ENCODE measurements at regions not wholly inside any gene's neighbourhood (a gene's known extent, or its start where the extent isn't known, plus 50 kb on each side); places are given as distances from the start of the nearest gene placed in this dataset.

DNA sequence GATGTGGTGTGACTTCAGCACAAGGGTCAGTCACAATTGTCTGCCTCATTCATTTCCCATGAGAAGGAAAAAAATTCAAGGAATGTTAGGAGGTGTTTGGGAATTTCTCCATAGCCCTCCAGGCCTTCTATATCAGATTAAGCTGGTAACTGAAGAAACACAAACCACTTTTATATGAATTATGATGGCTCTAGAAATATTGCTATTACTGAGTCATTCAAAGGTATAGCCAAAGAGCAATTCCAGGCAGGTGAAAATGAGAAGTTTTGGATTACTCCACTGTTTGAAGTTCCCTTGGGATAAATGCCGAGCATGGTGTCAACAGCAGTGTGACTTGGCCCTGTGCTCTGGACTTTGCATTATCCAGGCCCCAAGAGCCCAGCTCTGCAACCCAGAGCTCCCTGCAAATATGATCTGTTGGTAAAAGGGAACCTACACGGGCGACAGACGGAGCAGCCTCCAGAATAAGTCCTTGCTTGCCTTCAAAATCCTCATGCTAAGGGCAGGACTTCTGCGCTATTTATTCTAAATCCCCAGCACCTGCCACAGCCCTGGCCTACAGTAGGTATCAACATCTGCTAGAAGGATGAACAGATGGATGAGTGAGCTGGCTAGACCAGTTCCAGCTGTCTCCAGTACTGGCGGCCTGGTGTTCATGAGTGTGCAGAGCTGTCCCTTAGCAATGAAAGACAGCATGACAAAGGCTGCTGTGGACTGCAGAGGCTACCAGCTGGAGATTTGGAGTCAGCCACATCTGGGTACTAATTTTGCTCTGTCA is 67.5 kb upstream of the ZBED5 start:
- DNase-seq (ENCODE audit: low read depth): no peak
- TF ChIP-seq, protein P1, sequence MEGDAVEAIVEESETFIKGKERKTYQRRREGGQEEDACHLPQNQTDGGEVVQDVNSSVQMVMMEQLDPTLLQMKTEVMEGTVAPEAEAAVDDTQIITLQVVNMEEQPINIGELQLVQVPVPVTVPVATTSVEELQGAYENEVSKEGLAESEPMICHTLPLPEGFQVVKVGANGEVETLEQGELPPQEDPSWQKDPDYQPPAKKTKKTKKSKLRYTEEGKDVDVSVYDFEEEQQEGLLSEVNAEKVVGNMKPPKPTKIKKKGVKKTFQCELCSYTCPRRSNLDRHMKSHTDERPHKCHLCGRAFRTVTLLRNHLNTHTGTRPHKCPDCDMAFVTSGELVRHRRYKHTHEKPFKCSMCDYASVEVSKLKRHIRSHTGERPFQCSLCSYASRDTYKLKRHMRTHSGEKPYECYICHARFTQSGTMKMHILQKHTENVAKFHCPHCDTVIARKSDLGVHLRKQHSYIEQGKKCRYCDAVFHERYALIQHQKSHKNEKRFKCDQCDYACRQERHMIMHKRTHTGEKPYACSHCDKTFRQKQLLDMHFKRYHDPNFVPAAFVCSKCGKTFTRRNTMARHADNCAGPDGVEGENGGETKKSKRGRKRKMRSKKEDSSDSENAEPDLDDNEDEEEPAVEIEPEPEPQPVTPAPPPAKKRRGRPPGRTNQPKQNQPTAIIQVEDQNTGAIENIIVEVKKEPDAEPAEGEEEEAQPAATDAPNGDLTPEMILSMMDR (IDR thresholded peaks at IDR 0.05; ENCODE audit: control insufficient read depth, insufficient read depth, low read depth, low read length, missing control alignments): no peak
- H3K4me3 ChIP-seq (ENCODE audit: control insufficient read depth, low read depth, low read length): no peak overlapping the region

DNA sequence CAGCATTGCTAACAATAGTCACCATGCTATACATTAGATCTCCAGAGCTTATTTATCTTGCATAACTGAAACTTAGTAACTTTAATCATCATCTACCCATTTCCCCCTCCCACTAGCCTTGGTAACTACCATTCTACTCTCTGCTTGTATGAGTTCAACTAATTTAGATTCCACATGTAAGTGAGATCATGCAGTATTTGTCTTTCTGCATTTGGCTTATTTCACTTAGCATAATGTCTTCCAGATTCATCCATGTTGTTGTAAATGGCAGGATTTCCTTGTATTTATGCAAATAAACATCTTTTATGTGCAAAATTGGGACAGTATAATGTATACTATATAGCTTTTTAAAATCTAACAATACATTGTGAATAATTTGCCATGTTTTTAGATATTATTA is 66.0 kb upstream of the ZBED5 start:
- DNase-seq (ENCODE audit: low read depth): no peak
- no peak overlapping the region for H3K4me3 ChIP-seq (ENCODE audit: control insufficient read depth, low read depth, low read length)
- TF ChIP-seq, protein P1 (IDR thresholded peaks at IDR 0.05; ENCODE audit: control insufficient read depth, insufficient read depth, low read depth, low read length, missing control alignments): no peak

DNA sequence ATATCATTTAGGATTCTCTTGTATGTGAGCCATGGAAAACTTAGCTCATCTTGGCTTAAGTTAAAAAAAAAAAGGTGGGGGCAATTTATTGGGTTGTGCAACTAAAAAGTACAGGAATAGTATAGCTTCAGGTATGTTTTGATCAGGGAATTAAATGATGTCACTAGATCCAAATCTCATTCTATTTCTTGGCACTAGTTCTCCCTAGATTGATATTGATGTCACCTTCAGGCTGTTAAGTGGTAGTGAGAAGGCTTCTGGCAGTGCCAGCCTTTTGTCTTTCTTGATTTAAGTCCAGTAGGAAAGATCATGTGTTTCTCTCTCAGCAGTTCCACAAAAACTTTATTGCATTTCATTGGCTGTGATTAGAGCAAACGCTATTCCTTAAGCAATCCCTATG is 65.0 kb upstream of the ZBED5 start:
- TF ChIP-seq, protein P1 (IDR thresholded peaks at IDR 0.05; ENCODE audit: control insufficient read depth, insufficient read depth, low read depth, low read length, missing control alignments): no peak
- no peak overlapping the region for H3K4me3 ChIP-seq (ENCODE audit: control insufficient read depth, low read depth, low read length)
- DNase-seq (ENCODE audit: low read depth): no peak

DNA sequence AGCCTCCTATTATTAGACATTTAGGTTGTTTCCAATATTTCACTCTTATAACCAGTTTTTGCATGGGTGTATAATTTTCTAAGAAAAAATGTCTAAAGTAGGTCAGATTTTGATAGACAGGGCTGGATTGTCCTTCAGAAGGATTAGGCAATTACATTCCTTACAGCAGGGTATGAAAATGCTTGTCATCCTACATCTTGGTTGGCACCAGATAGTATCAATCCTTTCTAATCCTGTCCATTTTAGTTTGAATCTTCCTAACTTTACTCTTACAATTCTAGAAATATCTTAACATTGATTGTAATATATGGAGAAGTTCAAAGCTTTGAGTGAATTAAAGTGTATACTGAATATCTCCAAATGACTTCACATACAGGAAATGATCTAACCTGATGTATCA is 63.0 kb upstream of the ZBED5 start:
- DNase-seq (ENCODE audit: low read depth): no peak
- no peak overlapping the region for H3K4me3 ChIP-seq (ENCODE audit: control insufficient read depth, low read depth, low read length)
- TF ChIP-seq, protein P1 (IDR thresholded peaks at IDR 0.05; ENCODE audit: control insufficient read depth, insufficient read depth, low read depth, low read length, missing control alignments): no peak

DNA sequence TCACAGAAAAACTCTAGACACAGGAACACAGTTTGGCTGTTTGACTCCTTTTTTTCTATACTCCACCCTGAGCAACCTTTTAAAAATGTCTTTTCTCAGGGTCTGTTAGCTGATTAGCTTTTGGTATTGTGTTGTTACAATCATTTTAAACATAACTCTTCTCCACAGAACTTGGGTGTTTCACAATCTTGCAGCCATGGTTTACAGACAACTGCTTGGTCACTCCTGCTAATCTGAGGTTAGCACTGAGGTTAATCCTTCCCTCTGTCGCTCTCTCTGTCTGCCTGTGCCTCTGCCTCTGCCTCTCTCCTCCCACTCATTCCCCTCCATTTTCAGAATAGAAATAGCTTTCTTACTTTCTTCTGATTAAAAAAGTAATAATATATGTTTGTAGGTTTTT is 62.4 kb upstream of the ZBED5 start:
- H3K4me3 ChIP-seq (ENCODE audit: control insufficient read depth, low read depth, low read length): no peak overlapping the region
- no peak for DNase-seq (ENCODE audit: low read depth)
- TF ChIP-seq, protein P1 (IDR thresholded peaks at IDR 0.05; ENCODE audit: control insufficient read depth, insufficient read depth, low read depth, low read length, missing control alignments): no peak

DNA sequence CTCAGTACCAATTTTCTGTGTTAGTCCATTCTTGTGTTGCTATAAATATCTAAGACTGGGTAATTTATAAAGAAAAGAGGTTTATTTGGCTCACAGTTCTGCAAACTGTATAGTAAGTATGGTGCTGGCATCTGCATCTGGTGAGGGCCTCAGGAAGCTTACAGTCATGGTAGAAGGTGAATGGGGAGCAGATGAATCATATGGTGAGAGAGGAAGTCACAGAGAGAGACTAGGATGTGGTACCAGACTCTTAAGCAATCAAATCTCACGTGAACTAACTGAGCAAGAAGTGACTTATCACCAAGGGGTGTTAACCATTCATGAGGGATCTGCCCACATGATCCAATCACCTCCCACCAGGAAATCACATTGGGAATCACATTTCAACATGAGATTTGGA is 60.8 kb upstream of the ZBED5 start:
- DNase-seq (ENCODE audit: low read depth): no peak
- no peak overlapping the region for H3K4me3 ChIP-seq (ENCODE audit: control insufficient read depth, low read depth, low read length)
- TF ChIP-seq, protein P1 (IDR thresholded peaks at IDR 0.05; ENCODE audit: control insufficient read depth, insufficient read depth, low read depth, low read length, missing control alignments): no peak

Measured in AG09309 (cell line).